ENCODE measurements at regions not wholly inside any gene's neighbourhood (a gene's known extent, or its start where the extent isn't known, plus 50 kb on each side); places are given as distances from the start of the nearest gene placed in this dataset.

GRCh38 chr3:166060789-166061479 is 223.7 kb upstream of the BCHE start:
- TF ChIP-seq CTCF (conservative IDR thresholded peaks at IDR 0.05) (no peak), ZFX (IDR thresholded peaks at IDR 0.05) (no peak)

Data from C4-2B (cell line).